OCI-LY1 (cell line): ENCODE measurements at regions not wholly inside any gene's neighbourhood (a gene's known extent, or its start where the extent isn't known, plus 50 kb on each side); places are given as distances from the start of the nearest gene placed in this dataset.

ENCODE experiments used
- EZH2 ChIP-seq: fragments of 200-600 bp; sonication (generic), shearing (Covaris generic); IDR thresholded peaks from 2 replicates; pipeline ENCODE4 v1.8.0; 2017; ENCODE audit warnings: borderline replicate concordance, mixed run types, mild to moderate bottlenecking, antibody characterized with exemption, low read length, moderate library complexity, mixed read lengths
- TF ChIP-seq, protein P1 (sequence below): fragments of 200-600 bp; sonication (generic), shearing (Covaris generic); IDR thresholded peaks from 2 replicates; pipeline ENCODE4 v1.5.1; 2017; ENCODE audit warnings: mild to moderate bottlenecking, antibody characterized with exemption, low read length, moderate library complexity, mixed read lengths

DNA sequence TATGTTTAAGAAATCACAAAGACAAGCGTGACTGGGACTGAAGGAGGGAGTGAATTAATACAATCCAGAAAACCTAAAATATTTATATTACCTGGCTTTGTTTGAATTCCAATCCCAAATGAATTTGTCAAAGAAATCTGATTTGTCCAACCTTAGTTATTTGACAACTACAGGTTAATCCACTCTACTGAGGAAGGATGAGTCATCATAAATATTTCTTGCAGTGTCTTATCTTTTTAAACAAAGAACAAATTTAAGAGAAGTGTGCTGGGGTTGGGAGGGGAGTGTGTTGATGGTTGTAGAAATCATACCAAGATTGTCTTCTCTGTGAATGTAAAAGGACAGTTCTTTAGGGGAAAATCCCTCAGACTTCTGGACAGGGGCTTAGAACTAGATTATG is 1106.3 kb upstream of the SLC39A10 start:
- TF ChIP-seq, protein P1, sequence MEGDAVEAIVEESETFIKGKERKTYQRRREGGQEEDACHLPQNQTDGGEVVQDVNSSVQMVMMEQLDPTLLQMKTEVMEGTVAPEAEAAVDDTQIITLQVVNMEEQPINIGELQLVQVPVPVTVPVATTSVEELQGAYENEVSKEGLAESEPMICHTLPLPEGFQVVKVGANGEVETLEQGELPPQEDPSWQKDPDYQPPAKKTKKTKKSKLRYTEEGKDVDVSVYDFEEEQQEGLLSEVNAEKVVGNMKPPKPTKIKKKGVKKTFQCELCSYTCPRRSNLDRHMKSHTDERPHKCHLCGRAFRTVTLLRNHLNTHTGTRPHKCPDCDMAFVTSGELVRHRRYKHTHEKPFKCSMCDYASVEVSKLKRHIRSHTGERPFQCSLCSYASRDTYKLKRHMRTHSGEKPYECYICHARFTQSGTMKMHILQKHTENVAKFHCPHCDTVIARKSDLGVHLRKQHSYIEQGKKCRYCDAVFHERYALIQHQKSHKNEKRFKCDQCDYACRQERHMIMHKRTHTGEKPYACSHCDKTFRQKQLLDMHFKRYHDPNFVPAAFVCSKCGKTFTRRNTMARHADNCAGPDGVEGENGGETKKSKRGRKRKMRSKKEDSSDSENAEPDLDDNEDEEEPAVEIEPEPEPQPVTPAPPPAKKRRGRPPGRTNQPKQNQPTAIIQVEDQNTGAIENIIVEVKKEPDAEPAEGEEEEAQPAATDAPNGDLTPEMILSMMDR: no peak
- no peak for TF ChIP-seq EZH2
